Astrocyte of the spinal cord (primary cell): ENCODE measurements at regions not wholly inside any gene's neighbourhood (a gene's known extent, or its start where the extent isn't known, plus 50 kb on each side); places are given as distances from the start of the nearest gene placed in this dataset.
"Not testable (repeated sequence)": the region's sequence is repeated elsewhere in the genome, so short reads cannot be mapped to it uniquely, and the experiment has no call there.

Experiments used
- DNase-seq: peaks from one replicate; pipeline ENCODE4 v3.0.0; 2011; ENCODE audit warnings: low read depth, low spot score
- H3K4me3 ChIP-seq: 2 replicates; pipeline ENCODE4 v1.5.1; 2011; ENCODE audit warnings: low read depth, mild to moderate bottlenecking, low read length, moderate library complexity
- in situ Hi-C: cut with HindIII; loops from 2 replicates; pipeline ENCODE4 v1.10.0; 2017; ENCODE audit warnings: low sequenced_read_pairs
- TF ChIP-seq, protein P1 (sequence below): IDR thresholded peaks from 2 replicates; pipeline ENCODE4 v1.5.1; 2012; ENCODE audit warnings: low read depth, mild to moderate bottlenecking, low read length, inconsistent platforms

DNA sequence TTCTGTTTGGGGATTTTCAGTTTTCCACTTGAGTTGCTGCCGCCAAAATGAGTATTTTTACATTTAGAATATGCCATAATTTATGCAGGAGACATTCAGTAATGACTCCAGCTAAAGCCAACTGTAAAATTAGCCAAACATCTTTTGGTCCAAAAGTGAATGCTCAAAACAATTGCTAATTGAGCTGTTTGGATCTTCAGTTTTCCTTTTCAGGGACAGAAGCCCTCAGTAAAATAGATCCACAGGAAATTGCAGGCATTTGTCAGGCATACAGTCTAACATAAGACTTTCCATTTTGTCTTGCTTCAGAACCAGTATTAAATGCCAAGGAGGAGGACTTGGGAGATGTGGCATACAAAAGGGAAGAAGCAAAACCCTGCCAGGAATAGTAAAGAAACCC, 524.8 kb upstream of the API5 start:
- in situ Hi-C loops = no loop called here
- TF ChIP-seq, protein P1, sequence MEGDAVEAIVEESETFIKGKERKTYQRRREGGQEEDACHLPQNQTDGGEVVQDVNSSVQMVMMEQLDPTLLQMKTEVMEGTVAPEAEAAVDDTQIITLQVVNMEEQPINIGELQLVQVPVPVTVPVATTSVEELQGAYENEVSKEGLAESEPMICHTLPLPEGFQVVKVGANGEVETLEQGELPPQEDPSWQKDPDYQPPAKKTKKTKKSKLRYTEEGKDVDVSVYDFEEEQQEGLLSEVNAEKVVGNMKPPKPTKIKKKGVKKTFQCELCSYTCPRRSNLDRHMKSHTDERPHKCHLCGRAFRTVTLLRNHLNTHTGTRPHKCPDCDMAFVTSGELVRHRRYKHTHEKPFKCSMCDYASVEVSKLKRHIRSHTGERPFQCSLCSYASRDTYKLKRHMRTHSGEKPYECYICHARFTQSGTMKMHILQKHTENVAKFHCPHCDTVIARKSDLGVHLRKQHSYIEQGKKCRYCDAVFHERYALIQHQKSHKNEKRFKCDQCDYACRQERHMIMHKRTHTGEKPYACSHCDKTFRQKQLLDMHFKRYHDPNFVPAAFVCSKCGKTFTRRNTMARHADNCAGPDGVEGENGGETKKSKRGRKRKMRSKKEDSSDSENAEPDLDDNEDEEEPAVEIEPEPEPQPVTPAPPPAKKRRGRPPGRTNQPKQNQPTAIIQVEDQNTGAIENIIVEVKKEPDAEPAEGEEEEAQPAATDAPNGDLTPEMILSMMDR = no peak
- H3K4me3 ChIP-seq = no peak overlapping the region
- DNase-seq = no peak

DNA sequence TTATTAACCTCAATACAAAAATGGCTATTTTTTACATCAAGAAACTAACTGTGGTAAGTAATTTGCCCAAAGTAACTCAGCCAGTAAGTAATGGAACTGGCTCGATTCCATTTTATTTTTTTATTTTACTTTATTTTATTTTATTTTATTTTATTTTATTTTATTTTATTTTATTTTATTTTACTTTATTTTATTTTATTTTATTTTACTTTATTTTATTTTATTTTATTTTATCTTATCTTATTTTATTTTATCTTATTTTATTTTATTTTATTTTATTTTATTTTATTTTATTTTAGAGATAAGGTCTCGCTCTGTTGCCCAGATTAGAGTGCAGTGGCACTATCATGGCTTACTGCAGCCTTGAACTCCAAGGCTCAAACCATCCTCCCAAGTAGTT, 516.3 kb upstream of the API5 start:
- in situ Hi-C loops, H3K4me3 ChIP-seq, DNase-seq: not testable (repeated sequence)

DNA sequence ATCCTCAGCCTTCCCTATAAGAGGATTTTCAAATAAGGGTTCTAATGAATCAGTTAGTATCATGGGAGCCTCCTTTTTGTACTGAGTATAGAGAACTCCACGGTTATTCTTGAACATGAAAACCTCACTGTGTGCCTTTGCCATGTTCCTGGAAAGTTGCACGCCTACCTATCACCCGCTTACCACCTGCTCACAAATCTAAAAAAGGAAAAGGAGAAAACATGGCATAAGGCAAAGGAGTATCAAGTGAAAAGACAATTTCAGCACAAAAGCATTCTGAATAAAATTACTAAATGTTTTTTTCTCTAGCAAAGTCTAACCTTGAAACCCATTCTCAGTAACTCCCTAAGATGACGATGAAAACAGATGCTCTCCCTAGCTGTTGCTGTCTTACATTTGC, 511.8 kb upstream of the API5 start:
- TF ChIP-seq, protein P1 = no peak
- in situ Hi-C loops = no loop called here

DNA sequence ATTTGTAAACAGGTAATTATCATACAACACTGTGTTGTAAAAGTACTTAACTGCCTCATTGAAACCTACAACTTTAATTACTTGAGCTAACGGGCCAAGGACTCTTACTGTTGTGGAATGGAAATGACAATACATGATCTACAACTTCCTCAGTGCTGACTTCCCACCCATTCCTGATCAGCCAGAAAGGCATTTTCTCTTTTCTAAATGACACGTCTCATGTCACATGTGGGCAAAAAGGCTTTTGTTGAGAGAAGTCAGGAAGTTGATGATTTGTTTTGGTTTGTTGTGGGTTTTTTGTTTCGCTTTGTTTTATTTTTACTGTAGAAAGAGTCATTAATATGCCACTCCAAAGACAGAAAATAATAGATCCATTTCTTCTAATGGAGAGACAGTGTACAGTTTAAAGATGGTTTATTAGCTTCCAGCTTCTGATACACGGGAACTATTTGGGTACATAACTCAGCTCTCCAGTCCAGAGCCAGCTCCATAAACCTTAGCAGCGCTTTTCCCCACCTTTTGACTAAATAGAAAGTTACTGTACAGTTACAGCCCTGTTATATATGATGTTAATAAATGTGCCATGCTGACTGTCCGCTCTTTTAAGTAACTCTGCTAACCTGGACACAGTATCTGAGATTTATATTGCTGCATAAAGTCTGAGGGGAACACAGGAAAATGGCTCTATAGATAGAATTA, 509.4 kb upstream of the API5 start:
- TF ChIP-seq, protein P1 = no peak
- in situ Hi-C loops = no loop called here
- no peak overlapping the region for H3K4me3 ChIP-seq
- DNase-seq = no peak

More for the DNA sequence above, 511.8 kb upstream of the API5 start:
- H3K4me3 ChIP-seq = no peak overlapping the region
- DNase-seq = no peak

DNA sequence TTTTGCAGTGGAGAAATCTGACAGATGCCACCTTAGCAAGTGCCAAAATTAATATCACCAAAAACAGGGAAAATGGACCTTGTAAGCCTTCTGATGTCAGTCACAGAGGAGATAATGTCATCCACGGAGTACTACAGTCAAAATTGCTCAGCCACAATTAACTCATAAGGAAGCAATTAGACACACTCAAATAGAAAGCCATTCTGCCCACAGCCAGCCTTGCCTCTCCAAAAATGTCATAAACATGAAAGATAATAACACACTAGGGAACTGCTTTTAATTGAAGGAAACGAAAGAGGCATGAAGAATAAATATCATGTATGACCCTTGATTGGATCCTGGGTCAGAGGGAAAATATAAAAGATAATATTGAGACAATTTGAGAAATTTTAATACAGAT, 505.6 kb upstream of the API5 start:
- TF ChIP-seq, protein P1 = no peak
- no peak for DNase-seq
- in situ Hi-C loops = no loop called here
- no peak overlapping the region for H3K4me3 ChIP-seq

DNA sequence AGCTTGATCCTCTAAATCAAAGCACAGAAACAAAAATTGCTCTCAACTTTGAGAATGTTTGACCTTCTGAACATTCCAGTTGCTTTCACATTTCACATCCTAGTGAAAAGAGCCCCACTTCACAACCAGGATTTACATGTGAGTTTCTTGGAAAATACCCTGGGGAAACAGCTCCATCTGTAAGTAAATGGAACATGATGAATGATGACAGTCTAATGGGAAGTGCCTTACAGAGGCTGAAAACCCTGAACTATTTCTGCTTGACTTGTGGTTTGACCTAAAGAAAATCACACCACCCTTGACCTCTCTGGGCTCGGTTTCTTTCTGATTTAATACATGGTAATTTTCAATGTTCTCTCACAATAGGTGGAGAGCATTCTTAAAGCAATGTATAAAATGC, 499.4 kb upstream of the API5 start:
- no peak overlapping the region for H3K4me3 ChIP-seq
- TF ChIP-seq, protein P1 = no peak
- no peak for DNase-seq
- in situ Hi-C loops = no loop called here

DNA sequence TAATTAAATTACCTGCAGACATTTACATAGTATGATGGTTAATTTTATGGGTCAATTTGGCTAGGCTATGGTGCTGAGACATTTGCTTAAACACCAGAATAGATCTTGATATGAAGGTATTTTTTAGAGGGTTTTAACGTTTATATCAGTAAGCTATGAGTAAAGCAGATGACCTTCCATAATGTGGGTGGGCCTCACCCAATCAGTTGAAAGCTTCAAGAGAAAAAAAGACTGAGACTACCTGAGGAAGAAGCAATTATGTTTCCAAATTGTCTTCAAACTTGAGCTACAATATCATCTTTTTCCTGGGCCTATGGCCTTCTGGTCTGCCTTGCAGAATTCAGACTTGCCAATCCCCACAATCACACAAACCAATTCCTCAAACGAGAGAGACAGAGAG, 498.8 kb upstream of the API5 start:
- in situ Hi-C loops = no loop called here
- DNase-seq = no peak
- no peak overlapping the region for H3K4me3 ChIP-seq
- TF ChIP-seq, protein P1 = no peak
